ENCODE measurements at regions not wholly inside any gene's neighbourhood (a gene's known extent, or its start where the extent isn't known, plus 50 kb on each side); places are given as distances from the start of the nearest gene placed in this dataset.
A peak's percentile ranks its signal among the peaks of the same experiment; 100 is the strongest.

GRCh38 chr6:41488433-41489119, 57.6 kb upstream of the FOXP4 start:
- H3K27me3 ChIP-seq (ENCODE audit: insufficient read depth, insufficient read length), result peaks cover 30% of the 10 kb centered on the region
- no peaks in the 10 kb centered on the region for H3K36me3 ChIP-seq (ENCODE audit: insufficient read depth, insufficient read length, low read length)
- TF ChIP-seq YY1 (IDR thresholded peaks at IDR 0.05; ENCODE audit: insufficient read depth, insufficient read length), result no peak
- no peak for TF ChIP-seq ZNF274 (IDR thresholded peaks at IDR 0.05; ENCODE audit: low read depth, low read length)
- no peak for TF ChIP-seq SUZ12 (IDR thresholded peaks at IDR 0.05; ENCODE audit: extremely low read depth, insufficient read depth, insufficient read length)
- no peak overlapping the region for H3K9ac ChIP-seq (ENCODE audit: insufficient read length, low read depth)
- no peak overlapping the region for H3K4me3 ChIP-seq (ENCODE audit: insufficient read length, low read depth)
- H3K9me3 ChIP-seq (ENCODE audit: insufficient read depth, low read length), result no peaks in the 10 kb centered on the region
- DNase-seq (ENCODE audit: low read depth, low spot score), result peak; percentile 61
- H3K4me1 ChIP-seq (ENCODE audit: insufficient read depth, insufficient read length), result peaks cover 20% of the 10 kb centered on the region

- peaks cover 37% of the 10 kb centered on the region for H3K27me3 ChIP-seq (ENCODE audit: insufficient read depth, insufficient read length)
- TF ChIP-seq SUZ12 (IDR thresholded peaks at IDR 0.05; ENCODE audit: extremely low read depth, insufficient read depth, insufficient read length), result no peak
- TF ChIP-seq YY1 (IDR thresholded peaks at IDR 0.05; ENCODE audit: insufficient read depth, insufficient read length), result no peak
- TF ChIP-seq ZNF274 (IDR thresholded peaks at IDR 0.05; ENCODE audit: low read depth, low read length), result no peak
- DNase-seq (ENCODE audit: low read depth, low spot score), result no peak
Observed at GRCh38 chr6:41489120-41489851, 56.9 kb upstream of the FOXP4 start.

GRCh38 chr6:41492261-41492891, 53.8 kb upstream of the FOXP4 start:
- peaks cover 24% of the 10 kb centered on the region for H3K4me1 ChIP-seq (ENCODE audit: insufficient read depth, insufficient read length)
- DNase-seq (ENCODE audit: low read depth, low spot score), result no peak
- TF ChIP-seq ZNF274 (IDR thresholded peaks at IDR 0.05; ENCODE audit: low read depth, low read length) (no peak), SUZ12 (IDR thresholded peaks at IDR 0.05; ENCODE audit: extremely low read depth, insufficient read depth, insufficient read length) (no peak)
- no peak overlapping the region for H3K9ac ChIP-seq (ENCODE audit: insufficient read length, low read depth)
- peaks cover 48% of the 10 kb centered on the region for H3K27me3 ChIP-seq (ENCODE audit: insufficient read depth, insufficient read length)
- no peaks in the 10 kb centered on the region for H3K9me3 ChIP-seq (ENCODE audit: insufficient read depth, low read length)
- no peaks in the 10 kb centered on the region for H3K36me3 ChIP-seq (ENCODE audit: insufficient read depth, insufficient read length, low read length)
- H3K4me3 ChIP-seq (ENCODE audit: insufficient read length, low read depth), result no peak overlapping the region

More at GRCh38 chr6:41489120-41489851, 56.9 kb upstream of the FOXP4 start:
- H3K36me3 ChIP-seq (ENCODE audit: insufficient read depth, insufficient read length, low read length), result no peaks in the 10 kb centered on the region
- no peaks in the 10 kb centered on the region for H3K9me3 ChIP-seq (ENCODE audit: insufficient read depth, low read length)
- H3K9ac ChIP-seq (ENCODE audit: insufficient read length, low read depth), result no peak overlapping the region
- H3K4me1 ChIP-seq (ENCODE audit: insufficient read depth, insufficient read length), result peaks cover 20% of the 10 kb centered on the region
- H3K4me3 ChIP-seq (ENCODE audit: insufficient read length, low read depth), result no peak overlapping the region

DNA sequence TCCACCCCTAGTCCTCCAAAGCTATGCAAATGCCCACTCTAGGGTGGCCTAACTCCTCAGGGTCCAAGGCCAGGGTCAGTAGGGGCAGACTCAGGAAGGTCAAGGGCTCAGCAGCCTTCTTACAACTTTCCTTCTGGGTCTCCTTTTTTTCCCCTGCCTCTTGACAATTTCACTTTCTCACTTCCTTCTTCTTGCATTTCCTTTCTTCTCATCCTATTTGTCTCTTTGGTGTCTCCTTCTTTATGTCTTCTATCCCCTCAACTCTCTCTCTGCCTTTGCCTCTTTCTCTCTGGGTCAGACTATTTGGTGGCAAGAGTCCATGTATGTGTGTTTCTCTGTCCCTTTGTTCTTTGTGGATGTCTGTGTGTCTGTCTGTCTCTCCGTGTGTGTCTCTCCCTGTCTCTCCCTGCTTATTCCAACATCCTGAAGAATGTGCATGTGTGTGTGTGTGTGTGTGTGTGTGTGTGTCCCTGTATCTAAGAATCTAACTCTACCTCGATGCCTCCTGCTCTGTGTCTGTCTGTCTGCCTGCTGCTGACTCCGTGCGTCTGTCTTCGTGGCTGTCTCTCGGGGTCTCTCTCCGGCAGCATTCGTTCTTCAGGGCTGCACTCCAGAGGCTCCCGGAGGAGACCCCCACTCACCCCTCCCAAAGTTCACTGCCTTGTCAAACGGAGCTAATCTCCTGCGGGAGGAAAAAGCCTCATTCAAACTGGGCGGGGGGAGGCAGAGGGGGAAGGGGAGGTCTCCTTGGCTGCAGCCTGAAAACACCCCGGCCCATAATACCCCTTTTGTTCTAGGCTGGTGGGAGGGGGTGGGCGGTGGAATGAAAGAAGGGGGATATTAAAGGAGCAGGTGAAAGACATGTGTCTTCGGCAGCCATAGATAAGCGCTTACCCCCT, 51.7 kb upstream of the FOXP4 start:
- peak overlapping the region; percentile 52 for H3K9ac ChIP-seq (ENCODE audit: insufficient read length, low read depth)
- peaks cover 64% of the 10 kb centered on the region for H3K27me3 ChIP-seq (ENCODE audit: insufficient read depth, insufficient read length)
- no peaks in the 10 kb centered on the region for H3K9me3 ChIP-seq (ENCODE audit: insufficient read depth, low read length)
- TF ChIP-seq ZNF274 (IDR thresholded peaks at IDR 0.05; ENCODE audit: low read depth, low read length), result no peak
- no peak for TF ChIP-seq SUZ12 (IDR thresholded peaks at IDR 0.05; ENCODE audit: extremely low read depth, insufficient read depth, insufficient read length)
- no peak for TF ChIP-seq YY1 (IDR thresholded peaks at IDR 0.05; ENCODE audit: insufficient read depth, insufficient read length)
- H3K36me3 ChIP-seq (ENCODE audit: insufficient read depth, insufficient read length, low read length), result no peaks in the 10 kb centered on the region
- H3K4me3 ChIP-seq (ENCODE audit: insufficient read length, low read depth), result peak overlapping the region; percentile 3
- H3K4me1 ChIP-seq (ENCODE audit: insufficient read depth, insufficient read length), result peaks cover 10% of the 10 kb centered on the region
- DNase-seq (ENCODE audit: low read depth, low spot score), result no peak

All from NT2/D1 (cell line).